HG03432 (cell line): ENCODE measurements at regions not wholly inside any gene's neighbourhood (a gene's known extent, or its start where the extent isn't known, plus 50 kb on each side); places are given as distances from the start of the nearest gene placed in this dataset.
"Not testable (repeated sequence)": the region's sequence is repeated elsewhere in the genome, so short reads cannot be mapped to it uniquely, and the experiment has no call there.

Experiments used
- ATAC-seq: cut with Tn5 transposase; IDR thresholded peaks from one replicate; pipeline ENCODE4 v1.9.1; 2021; ENCODE audit warnings: mild to moderate bottlenecking, moderate library complexity; ENCODE audit not compliant: unreplicated experiment

DNA sequence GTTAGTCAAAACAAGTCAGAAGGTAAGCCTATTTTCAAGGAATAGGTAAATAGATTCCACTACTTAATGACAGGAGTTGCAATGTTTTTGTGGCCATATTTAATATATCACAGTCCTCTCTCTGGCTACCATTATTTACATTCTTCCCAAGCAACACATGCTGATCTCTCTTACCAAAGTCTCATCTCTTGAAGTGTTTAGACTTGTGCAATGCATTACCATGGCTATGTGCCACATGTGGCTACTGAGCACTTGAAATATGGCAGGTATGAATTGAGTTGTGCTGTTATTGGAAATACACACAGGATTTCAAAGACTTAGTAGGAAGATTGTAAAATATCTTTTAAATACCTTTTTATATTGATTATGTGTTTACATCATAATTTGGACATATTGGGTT lies 262.4 kb upstream of the PDE3A start:
- no peak for ATAC-seq

DNA sequence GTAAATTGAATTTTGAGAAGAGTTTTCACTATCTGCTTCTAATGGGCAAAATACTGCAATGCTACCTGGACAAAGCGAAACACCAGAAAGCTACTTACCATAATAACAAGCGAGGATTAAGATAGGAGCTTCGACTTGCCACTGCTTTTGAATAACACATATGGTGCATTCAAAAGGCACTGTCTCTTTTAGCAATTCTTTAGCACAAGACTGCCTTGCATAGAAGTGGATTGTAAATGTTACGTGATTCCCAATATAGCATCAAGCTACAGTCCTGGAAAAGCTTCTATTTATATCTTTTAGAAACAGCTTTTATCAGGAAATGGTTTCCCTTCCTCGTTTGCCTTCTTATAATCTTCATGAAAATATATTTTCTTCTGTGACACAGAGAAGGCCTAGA lies 258.7 kb upstream of the PDE3A start:
- ATAC-seq, result no peak

DNA sequence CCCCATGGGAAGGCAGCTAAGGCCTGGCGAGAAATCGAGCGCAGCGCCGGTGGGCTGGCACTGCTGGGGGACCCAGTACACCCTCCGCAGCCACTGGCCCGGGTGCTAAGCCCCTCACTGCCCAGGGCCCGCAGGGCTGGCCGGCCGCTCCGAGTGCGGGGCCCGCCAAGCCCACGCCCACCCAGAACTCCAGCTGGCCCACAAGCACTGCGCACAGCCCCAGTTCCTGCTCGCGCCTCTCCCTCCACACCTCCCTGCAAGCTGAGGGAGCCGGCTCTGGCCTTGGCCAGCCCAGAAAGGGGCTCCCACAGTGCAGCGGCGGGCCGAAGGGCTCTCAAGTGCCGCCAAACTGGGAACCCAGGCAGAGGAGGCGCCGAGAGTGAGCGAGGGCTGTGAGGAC lies 253.0 kb upstream of the PDE3A start:
- not testable (repeated sequence) for ATAC-seq

DNA sequence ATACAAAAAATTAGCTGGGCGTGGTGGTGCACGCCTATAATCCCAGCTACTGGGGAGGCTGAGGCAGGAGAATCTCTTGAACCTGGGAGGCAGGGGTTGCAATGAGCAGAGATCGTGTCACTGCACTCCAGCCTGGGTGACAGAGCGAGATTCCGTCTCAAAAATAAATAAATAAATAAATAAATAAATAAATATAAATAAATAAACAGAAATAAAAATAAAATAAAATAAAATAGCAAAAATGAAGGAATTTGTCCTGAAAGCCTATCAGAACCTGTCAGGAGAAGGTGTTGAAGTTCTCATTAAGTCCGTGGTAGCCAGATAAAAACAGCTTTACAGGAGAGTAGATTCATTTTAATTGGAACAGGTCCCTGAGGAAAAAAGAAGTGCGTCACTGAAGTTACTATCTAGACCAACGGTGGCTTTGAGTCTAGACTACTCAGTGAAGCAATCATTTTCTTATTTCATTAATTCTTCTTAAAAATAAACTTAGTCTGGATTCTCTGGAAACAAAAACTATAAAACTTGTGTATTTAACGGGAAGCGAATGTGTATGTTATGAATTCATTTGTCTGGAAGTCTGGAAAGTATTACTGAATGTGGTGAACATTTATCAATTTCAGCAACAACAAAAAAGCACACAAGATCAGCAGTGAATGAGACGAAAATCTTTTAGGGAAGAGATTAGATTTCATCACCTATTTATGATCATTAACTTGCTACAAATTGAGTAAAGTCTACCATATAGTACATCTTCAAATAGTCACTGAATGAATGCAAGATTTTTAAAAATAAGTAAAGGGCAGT lies 248.5 kb upstream of the PDE3A start:
- no peak for ATAC-seq

DNA sequence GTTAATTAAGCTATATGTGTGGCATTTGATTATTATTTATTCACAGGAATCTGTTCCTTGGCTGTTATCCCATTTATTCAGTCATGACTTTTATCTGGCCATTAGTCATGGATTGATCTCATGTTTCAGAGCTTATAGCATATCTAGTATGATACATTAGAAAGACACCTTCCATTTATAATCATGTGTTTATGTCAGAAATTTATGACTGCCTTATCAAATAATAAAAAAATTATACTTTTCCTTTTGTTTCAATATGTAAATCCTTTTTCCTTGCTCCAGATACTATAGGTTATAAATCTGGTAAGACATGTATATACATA lies 248.0 kb upstream of the PDE3A start:
- ATAC-seq, result no peak

DNA sequence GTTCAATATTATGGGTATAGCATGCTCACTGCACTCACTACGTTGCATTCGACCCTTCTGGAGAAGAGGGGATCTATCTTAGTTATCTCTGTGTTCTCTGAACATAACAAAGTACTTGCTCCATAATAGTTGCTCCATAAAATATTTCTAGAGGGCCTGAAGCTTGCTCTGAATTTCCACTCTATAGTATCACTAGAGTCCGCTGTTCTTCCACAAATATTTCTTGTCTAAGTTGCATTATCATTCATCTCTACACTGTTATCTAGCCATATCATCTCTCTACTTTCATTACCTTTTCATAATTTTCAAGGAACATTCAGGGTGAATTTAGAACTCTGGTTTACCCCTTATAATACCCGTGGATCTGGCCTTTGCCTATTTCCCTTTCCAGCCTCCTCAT lies 246.1 kb upstream of the PDE3A start:
- no peak for ATAC-seq

DNA sequence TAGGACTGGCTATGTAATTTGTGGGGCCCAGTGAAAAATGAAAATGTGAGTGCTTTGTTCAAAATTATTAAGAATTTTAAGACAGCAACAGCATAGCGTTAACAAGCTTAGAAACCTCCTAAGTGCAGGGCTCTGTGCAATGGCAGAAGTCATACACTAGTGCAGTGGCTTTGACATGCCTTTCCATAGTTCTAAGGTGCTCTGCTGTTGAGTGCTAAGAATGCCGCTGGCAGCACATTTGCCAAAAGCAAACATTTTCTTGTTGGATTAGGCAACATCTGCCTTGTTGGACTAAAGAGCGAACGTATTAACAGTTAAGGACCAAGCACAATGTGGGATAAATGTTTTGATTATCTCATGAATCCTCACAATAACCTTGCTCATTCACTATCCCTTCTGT lies 244.9 kb upstream of the PDE3A start:
- ATAC-seq, result no peak

DNA sequence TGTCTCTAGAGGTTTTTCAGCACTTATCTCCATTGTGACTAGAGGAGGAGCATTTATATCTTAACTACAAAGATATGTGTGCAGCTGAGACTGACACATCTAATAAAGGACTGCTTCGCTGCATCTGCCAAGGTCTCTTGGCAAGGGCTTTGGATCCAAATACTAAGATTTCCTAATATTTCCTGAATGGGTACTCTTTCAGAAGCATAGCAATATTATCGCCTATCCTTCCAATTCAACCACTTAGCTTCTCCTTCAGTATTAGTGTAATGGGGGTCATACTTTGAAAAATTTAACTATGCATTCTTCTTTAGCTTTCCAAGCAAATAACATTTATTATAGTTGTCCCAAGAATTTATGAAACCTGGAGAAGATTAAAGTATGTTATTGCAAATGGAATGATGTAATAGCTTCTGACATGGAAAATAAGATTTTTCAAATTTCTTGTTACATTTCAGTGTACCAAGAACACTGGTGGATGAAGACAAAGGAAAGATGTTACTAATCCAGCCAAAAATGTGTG lies 243.0 kb upstream of the PDE3A start:
- no peak for ATAC-seq

DNA sequence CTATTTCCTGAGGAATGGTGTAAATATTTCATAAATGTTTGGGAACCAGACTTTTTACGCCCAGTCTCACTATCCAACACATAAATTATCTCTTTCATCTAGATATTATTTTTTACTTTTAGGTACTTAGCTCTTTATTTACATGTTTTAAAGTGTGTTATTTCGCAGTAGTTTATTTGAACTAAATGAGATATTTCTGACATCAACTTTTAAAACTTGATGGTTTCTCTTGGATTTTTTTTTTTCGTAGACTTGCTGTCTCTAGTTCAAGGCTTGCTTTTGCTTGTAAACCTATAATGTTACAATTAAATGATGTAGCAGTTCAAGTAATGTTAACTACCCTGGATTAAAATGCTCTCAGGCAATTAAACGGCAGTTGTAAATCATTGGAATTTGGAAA lies 241.7 kb upstream of the PDE3A start:
- no peak for ATAC-seq

DNA sequence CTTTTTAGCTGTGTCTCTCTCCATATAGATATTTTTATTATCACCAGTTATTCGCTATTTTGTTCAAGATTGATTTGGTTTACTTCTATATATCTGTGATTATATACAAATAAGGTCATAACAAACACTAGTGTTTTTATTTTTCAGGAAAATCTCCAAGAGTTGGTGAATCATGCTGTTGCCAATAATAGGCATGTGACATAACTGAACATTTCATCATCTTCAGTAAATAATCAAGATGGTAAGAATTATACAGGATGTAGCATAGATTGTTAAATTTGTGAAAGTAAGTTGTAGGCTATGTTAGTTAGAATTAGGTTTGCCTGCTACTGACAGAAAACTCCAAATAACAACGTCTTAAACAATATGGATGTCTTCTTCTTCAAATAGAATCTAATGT lies 240.9 kb upstream of the PDE3A start:
- no peak for ATAC-seq

DNA sequence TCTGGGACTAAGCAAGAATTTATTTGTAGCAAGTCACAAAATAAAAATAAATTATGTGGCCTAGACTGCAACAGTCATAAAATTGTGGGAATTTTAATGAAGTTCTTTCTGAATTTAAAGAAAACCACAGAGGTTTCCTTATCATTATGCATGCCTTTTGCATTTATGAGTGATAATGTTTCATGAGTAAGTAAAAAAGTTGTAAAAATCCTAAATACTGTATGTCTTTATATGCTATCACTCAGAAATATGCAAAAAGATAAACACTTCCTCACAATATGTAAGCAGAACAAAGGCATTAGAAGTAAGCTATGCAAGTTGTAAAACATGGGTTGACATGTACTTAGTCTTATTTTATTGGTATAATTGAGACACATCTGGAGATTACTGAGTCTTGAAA lies 239.4 kb upstream of the PDE3A start:
- no peak for ATAC-seq

DNA sequence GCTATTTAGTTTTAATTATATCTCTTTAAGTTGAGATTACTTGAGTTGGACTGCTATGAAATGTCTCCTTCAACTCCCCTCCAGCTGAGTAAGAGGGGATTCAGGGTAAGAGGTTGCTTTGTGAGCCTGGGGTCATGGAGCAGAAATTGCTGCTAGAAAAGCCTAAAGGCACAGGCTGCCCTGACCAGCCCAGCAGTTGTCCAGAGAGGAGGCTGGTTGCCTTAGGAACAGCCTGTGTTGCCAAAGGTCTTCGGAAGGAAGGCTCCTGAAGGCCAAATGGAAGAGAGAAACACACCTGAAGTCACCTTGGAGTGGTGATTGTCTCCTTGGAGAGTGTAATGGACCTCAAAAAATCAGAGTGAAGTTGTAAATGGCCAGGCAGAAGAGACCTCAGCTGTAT lies 235.5 kb upstream of the PDE3A start:
- ATAC-seq, result no peak

DNA sequence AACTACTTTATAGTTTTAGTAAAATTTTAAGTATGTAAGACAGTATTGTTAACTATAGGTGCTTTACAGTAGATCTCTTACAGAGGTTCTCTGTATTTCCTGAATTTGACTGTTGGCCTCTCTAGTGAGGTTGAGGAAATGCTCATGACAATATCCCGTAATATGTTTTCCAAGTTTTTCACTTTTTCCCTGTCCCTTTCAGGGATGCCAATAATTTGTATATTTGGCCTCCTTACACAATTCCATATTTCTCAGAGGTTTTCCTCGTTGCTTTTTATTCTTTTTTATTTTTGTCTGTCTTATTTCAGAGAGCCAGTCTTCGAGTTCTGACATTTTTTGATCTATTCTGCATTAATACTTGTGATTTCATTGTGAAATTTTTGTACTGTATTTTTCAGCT lies 233.7 kb upstream of the PDE3A start:
- ATAC-seq, result no peak

DNA sequence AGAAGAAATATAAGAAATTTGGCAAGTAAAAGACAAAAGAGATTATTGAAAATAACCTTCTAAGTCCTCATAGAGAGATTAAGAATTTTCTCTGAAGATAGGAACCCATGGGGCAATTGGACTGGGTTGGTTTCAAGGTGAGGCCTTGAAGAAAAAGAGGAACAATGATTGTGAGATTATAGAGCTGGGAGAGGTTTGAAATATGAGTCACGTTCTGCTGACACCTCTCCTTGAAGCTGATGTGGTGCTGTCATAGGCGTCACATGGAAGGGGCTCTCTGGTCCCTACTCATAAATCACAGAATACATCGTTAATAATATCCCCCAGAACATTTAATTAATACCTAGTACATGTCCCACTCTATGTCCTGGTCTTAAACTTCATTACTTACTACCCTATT lies 227.6 kb upstream of the PDE3A start:
- ATAC-seq, result no peak

DNA sequence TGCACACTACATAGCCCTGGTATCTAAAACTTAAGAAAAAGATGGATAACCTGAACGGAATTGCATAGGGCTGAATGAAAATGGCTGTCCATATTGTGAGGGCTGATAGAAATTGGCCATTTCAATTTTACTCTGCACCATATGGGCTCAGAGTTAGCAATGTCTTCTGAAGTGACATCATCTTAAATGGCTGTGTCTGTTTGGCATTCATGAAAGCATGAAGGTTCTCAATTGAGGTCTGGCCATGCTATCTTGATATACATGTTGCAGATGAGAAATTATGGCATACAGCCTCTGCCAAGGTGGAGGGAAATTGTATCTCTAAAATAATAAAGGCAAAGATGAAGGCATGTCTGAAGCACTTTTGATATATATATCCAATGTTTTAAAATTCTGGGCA lies 226.0 kb upstream of the PDE3A start:
- no peak for ATAC-seq

DNA sequence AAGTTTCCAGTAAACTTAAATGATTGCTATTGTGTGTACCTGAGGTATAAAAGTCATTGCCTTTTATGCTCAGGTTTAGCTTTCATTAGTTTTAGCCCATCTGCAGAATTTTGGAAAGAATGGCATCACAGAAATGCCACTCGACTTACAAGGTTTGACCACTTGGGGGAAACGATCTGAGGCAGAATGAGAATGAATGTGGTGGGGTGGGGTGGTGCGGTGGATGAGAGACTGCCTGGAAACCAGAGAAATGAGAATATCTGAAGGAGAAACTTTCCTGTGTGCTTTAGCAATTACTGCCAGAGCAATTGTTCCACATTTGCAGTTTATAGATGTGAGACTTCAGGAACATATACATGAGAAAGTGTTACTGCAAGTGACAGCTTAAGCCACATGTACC lies 225.4 kb upstream of the PDE3A start:
- no peak for ATAC-seq

DNA sequence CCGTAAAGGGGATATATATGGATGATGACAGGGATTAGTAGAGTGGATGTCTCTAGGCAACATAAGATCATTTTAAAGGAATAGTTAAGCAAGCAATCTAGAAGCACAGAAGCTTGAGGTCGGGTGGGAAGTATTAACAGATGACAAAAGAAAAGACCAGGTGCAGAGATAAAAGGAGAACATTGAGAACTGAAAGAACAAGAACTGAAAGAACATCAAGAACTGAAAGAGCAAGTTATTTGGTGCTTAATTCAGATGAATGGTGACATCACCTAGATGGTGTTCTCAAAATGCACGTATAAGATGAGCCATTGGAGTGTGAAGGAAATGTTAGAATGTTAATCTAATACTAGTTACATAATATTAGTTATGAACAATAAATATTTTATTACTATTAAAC lies 224.0 kb upstream of the PDE3A start:
- peak; percentile 92 for ATAC-seq

DNA sequence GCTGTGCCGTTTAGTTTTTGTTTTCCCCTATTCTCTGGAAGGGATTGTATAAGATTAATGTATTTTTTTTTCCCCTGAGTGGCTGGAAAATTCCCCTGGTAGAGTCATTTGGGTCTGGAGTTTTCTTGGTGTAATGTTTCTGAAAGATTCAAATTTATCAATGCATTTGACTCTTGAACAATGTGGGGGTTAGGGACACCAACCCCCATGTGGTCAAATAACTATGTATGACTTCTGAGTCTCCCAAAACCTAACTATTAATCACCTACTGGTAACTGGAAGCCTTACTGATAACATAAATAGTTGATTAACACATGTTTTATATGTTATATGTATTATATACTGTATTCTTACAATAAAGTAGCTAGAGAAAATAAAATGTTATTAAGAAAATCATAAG lies 220.1 kb upstream of the PDE3A start:
- no peak for ATAC-seq

DNA sequence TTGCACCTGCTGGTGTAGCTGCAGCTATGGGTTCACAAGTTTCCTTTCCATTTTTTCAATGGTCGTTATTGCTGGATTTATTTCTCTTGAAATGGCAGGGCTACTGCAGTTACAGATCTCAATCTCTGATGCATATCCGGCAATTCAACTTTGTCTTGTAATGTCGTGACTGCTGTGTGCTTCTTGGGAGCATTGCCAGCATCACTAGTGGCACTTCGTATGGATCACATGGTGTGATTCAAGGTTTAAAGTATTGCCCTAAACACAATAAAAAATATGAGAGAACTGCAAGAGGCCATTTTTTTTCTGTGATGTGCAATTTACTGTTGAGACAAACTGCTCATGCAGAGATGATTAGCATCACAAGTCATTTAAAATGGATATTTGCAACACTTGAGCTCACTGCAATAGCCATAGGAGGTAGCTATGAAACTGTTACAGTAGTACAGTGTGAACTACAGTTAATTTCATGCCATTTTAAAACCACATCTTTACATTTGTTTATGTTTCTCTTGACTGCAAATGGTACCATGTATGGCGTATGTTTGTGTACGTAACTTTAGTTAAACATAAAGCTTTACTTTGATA lies 217.4 kb upstream of the PDE3A start:
- no peak for ATAC-seq

DNA sequence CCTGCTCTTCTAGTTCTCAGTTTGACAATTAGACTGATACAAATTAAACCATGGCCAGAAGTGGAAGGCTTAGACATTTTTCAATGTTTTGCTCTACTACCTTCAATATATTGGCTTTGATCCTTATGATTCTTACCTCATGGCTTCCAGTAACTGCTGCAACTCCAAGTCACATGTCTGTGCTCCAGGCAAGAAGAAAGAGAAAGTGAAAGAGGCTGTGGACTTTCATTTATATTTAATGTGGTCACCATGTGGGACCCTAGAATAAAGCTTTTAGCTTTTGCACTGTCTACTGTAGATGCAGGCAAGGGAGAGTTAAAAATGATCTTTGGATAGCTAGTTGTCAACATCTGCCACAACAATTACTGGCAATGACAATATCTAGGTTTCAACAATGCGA lies 214.3 kb upstream of the PDE3A start:
- ATAC-seq, result no peak

DNA sequence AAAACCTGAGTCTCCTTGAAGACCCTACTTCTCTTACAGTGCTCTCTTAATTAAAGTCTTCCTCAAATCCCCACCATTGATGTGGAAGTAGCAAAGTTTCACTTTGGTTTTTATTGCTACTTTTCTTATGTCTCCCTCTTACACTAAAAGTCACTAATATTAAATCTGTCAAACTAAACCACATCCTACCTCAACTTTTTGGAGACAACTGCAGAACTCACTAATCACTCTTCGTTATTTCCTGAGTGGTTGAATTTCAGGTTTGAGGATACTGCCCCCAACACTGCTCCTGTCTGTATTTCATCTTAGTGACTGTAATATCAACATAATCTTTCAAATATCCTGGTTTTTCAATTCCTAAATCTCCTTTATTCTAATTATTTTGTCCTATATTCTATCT lies 213.0 kb upstream of the PDE3A start:
- ATAC-seq, result no peak

DNA sequence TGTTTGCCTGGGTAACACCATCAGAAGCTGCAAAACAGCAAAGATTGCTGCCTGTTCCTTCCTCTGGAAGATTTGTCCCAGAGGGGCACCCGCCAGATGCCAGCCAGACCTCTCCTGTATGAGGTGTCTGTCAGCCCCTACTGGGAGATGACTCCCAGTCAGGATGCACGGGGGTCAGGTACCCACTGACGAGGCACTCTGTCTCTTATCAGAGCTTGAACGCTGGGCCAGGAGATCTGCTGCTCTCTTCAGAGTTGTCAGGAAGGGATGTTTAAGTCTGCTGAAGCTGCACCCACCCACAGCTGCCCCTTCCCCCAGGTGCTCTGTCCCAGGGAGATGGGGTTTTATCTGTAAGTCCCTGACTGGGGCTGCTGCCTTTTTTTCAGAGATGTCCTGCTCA lies 207.4 kb upstream of the PDE3A start:
- ATAC-seq, result not testable (repeated sequence)
